ENCODE measurements at regions not wholly inside any gene's neighbourhood (a gene's known extent, or its start where the extent isn't known, plus 50 kb on each side); places are given as distances from the start of the nearest gene placed in this dataset.

DNA sequence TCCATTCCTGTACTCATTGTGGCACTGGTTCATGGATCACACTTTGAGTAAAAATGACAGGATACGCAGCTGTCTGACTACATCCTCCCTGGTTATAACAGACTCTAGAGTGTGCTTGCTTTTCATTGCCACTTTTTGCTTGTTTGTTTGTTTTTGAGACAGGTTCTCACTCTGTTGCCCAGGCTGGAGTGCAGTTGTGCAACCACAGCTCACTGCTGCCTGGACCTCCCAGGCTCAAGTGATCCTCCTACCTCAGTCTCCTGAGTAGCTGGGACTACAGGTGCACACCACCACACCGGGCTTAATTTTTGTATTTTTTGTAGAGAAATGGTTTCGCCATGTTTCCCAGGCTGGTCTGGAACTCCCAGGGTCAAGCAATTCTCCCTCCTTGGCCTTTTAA lies 89.3 kb upstream of the ROBO2 start:
- H3K14ac ChIP-seq (ENCODE audit: insufficient read length): no peak overlapping the region
- H3K4me3 ChIP-seq (ENCODE audit: extremely low read depth in 1 of 4, insufficient read depth in 2 of 4, low read depth in 3 of 4, low read length in 4 of 4): no peak overlapping the region
- no peak overlapping the region for H4K5ac ChIP-seq (ENCODE audit: insufficient read length, low read depth, low read length)
- ChIA-PET CTCF (ENCODE audit: partially characterized antibody) (interaction anchor here (1.1 kb wide), 1 partner anchor 15 kb away, joined by 3 read pairs; no protein-coding TSS in a partner anchor), POLR2A (ENCODE audit: partially characterized antibody) (no interaction called here)
- no peaks in the 10 kb centered on the region for H3K9me3 ChIP-seq (ENCODE audit: insufficient read depth in 2 of 2, low read depth in 1 of 2, low read length in 1 of 2)
- H3K18ac ChIP-seq (ENCODE audit: extremely low read depth, low read length): no peak overlapping the region
- no peak overlapping the region for H2BK120ac ChIP-seq (replicated peaks; ENCODE audit: low read depth, low read length)
- H4K20me1 ChIP-seq (replicated peaks in 1 of 2; ENCODE audit: control insufficient read depth in 1 of 2, insufficient read depth in 2 of 2, low read length in 2 of 2): no peaks in the 10 kb centered on the region
- H2AK5ac ChIP-seq (ENCODE audit: low read depth, low read length): no peak overlapping the region
- no peak overlapping the region for H3K56ac ChIP-seq (replicated peaks; ENCODE audit: insufficient read length, low read depth, low read length)
- no peaks in the 10 kb centered on the region for H3K4me1 ChIP-seq (replicated peaks in 1 of 4; ENCODE audit: control insufficient read depth in 3 of 4, insufficient read depth in 4 of 4, low read length in 3 of 4)
- no peaks in the 10 kb centered on the region for H3K36me3 ChIP-seq (ENCODE audit: control insufficient read depth in 2 of 4, insufficient read depth in 4 of 4, low read length in 3 of 4)
- FAIRE-seq (no peak), DNase-seq (ENCODE audit: low read depth in 1 of 2, low spot score in 2 of 2) (no peak)
- no peaks in the 10 kb centered on the region for H3K79me1 ChIP-seq (ENCODE audit: low read depth, low read length)
- TF ChIP-seq YY1 (IDR thresholded peaks at IDR 0.05; ENCODE audit: low read depth, low read length) (no peak), GTF2F1 (IDR thresholded peaks at IDR 0.05; ENCODE audit: borderline replicate concordance, low read depth, low read length) (no peak), TBP (IDR thresholded peaks at IDR 0.05; ENCODE audit: low read depth, low read length) (no peak), HDAC2 (IDR thresholded peaks at IDR 0.05; ENCODE audit: borderline replicate concordance in 1 of 2, low read depth in 2 of 2, low read length in 2 of 2) (no peak), SIRT6 (IDR thresholded peaks at IDR 0.05; ENCODE audit: low read length) (no peak), EZH2 (IDR thresholded peaks at IDR 0.05; ENCODE audit: low read depth, low read length, severe bottlenecking) (no peak), CREB1 (IDR thresholded peaks at IDR 0.05) (no peak), KDM5A (IDR thresholded peaks at IDR 0.05; ENCODE audit: low read length) (no peak), CHD2 (IDR thresholded peaks at IDR 0.05; ENCODE audit: low read length) (no peak), JUN (IDR thresholded peaks at IDR 0.05; ENCODE audit: low read depth, low read length) (no peak)
- TF ChIP-seq, protein P1, sequence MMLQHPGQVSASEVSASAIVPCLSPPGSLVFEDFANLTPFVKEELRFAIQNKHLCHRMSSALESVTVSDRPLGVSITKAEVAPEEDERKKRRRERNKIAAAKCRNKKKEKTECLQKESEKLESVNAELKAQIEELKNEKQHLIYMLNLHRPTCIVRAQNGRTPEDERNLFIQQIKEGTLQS (IDR thresholded peaks at IDR 0.05; ENCODE audit: insufficient read depth, low read depth, low read length): no peak
- H4K8ac ChIP-seq (ENCODE audit: extremely low read depth, insufficient read depth, low read length): no peak overlapping the region
- no peaks in the 10 kb centered on the region for H3K79me2 ChIP-seq (ENCODE audit: control insufficient read depth in 1 of 2, insufficient read depth in 2 of 2, low read length in 2 of 2)
- no peak overlapping the region for H3K27ac ChIP-seq (ENCODE audit: low read depth, low read length)
- no peak overlapping the region for H2AFZ ChIP-seq (ENCODE audit: low read length)
- WGBS, 2 experiments (ENCODE audit: extremely low coverage in 1 of 2, insufficient coverage in 1 of 2, insufficient read length in 1 of 2, insufficient replicate concordance in 2 of 2, low coverage in 1 of 2, low lambda C conversion rate in 2 of 2, missing lambda C conversion rate in 1 of 2): 93% methylated on average over 3 of the region's 3 CpGs; no CpG with 5 or more reads in 1 of the 2 experiments
- H2BK12ac ChIP-seq (ENCODE audit: low read depth, low read length): no peak overlapping the region
- H2BK20ac ChIP-seq (ENCODE audit: low read length): no peak overlapping the region
- no peak overlapping the region for H3K4me2 ChIP-seq (ENCODE audit: insufficient read depth in 1 of 2, low read depth in 2 of 2, low read length in 2 of 2)
- no peaks in the 10 kb centered on the region for H3K27me3 ChIP-seq (replicated peaks in 1 of 4; ENCODE audit: control insufficient read depth in 3 of 4, extremely low read depth in 1 of 4, insufficient read depth in 3 of 4, low read length in 3 of 4)
- H2BK15ac ChIP-seq (ENCODE audit: low read length): no peak overlapping the region
- H2BK5ac ChIP-seq (ENCODE audit: low read depth, low read length): no peak overlapping the region
- no peak overlapping the region for H3K23ac ChIP-seq (ENCODE audit: insufficient read length)
- H4K91ac ChIP-seq (replicated peaks; ENCODE audit: insufficient read length, low read length): no peak overlapping the region
- no peaks in the 10 kb centered on the region for H3K23me2 ChIP-seq (ENCODE audit: low read depth, low read length)
- no peak overlapping the region for H3K4ac ChIP-seq (replicated peaks; ENCODE audit: insufficient read length, low read depth, low read length)
- no peak overlapping the region for H3K9ac ChIP-seq (replicated peaks in 1 of 4; ENCODE audit: extremely low read depth in 1 of 4, low read depth in 3 of 4, low read length in 3 of 4)

Data from H1 (cell line).